ENCODE measurements at regions not wholly inside any gene's neighbourhood (a gene's known extent, or its start where the extent isn't known, plus 50 kb on each side); places are given as distances from the start of the nearest gene placed in this dataset.

DNA sequence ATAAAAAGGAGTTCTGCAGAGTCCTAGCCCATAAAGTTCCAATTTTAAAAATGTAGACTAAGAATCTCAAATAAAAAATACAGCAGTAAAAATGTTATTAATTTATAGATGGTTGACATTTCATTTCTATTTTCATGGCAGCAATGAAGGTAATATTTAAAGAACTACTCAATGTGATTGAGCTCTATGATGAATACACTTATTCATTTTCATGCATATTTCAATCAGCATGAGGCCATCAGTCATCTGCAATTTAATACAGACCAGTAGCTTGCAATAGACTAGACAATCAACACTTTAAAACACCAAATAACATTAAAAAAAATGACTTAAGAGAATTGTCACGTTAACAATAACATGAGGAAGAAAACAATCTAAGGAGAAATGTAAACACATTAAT, 1295.8 kb upstream of the ALCAM start:
- no peak for TF ChIP-seq POLR2A (IDR thresholded peaks at IDR 0.05)
- TF ChIP-seq, protein P1, sequence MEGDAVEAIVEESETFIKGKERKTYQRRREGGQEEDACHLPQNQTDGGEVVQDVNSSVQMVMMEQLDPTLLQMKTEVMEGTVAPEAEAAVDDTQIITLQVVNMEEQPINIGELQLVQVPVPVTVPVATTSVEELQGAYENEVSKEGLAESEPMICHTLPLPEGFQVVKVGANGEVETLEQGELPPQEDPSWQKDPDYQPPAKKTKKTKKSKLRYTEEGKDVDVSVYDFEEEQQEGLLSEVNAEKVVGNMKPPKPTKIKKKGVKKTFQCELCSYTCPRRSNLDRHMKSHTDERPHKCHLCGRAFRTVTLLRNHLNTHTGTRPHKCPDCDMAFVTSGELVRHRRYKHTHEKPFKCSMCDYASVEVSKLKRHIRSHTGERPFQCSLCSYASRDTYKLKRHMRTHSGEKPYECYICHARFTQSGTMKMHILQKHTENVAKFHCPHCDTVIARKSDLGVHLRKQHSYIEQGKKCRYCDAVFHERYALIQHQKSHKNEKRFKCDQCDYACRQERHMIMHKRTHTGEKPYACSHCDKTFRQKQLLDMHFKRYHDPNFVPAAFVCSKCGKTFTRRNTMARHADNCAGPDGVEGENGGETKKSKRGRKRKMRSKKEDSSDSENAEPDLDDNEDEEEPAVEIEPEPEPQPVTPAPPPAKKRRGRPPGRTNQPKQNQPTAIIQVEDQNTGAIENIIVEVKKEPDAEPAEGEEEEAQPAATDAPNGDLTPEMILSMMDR (IDR thresholded peaks at IDR 0.05) = no peak
